H9 (cell line): ENCODE measurements at regions not wholly inside any gene's neighbourhood (a gene's known extent, or its start where the extent isn't known, plus 50 kb on each side); places are given as distances from the start of the nearest gene placed in this dataset.

Source experiments
- DNase-seq: peaks from one replicate; pipeline ENCODE4 v3.0.0-alpha.2; 2017
- H2AFZ ChIP-seq: one replicate; pipeline ENCODE4 v1.6.1; 2013; ENCODE audit warnings: mild to moderate bottlenecking, low read length, control low read depth, moderate library complexity
- H2AK5ac ChIP-seq: 2 replicates; pipeline ENCODE4 v1.6.1; 2013; ENCODE audit warnings: low read length, control low read depth, mixed read lengths; ENCODE audit not compliant: insufficient read length
- H2BK120ac ChIP-seq: one replicate; pipeline ENCODE4 v1.6.1; 2013; ENCODE audit warnings: low read depth, mild to moderate bottlenecking, low read length, control low read depth, inconsistent platforms; ENCODE audit not compliant: poor library complexity, severe bottlenecking
- H2BK12ac ChIP-seq: 2 replicates; pipeline ENCODE4 v1.6.1; 2013; ENCODE audit warnings: low read length, control low read depth, mixed read lengths, low read depth; ENCODE audit not compliant: insufficient read length
- H2BK15ac ChIP-seq: 2 replicates; pipeline ENCODE4 v1.6.1; 2013; ENCODE audit warnings: low read depth, low read length, control low read depth
- H2BK20ac ChIP-seq: one replicate; pipeline ENCODE4 v1.6.1; 2013; ENCODE audit warnings: low read depth, mild to moderate bottlenecking, low read length, control low read depth, inconsistent platforms; ENCODE audit not compliant: poor library complexity, severe bottlenecking
- H2BK5ac ChIP-seq: 2 replicates; pipeline ENCODE4 v1.6.1; 2013; ENCODE audit warnings: low read length, control low read depth, mixed read lengths; ENCODE audit not compliant: insufficient read length
- H3K14ac ChIP-seq: 2 replicates; pipeline ENCODE4 v1.6.1; 2013; ENCODE audit warnings: low read length, control low read depth; ENCODE audit not compliant: insufficient read depth
- H3K18ac ChIP-seq: 2 replicates; pipeline ENCODE4 v1.6.1; 2013; ENCODE audit warnings: low read depth, mild to moderate bottlenecking, mixed read lengths, low read length, control low read depth; ENCODE audit not compliant: insufficient read length
- H3K23ac ChIP-seq: 2 replicates; pipeline ENCODE4 v1.6.1; 2013; ENCODE audit warnings: low read length, control low read depth, mixed read lengths, low read depth; ENCODE audit not compliant: insufficient read length
- H3K23me2 ChIP-seq: 2 replicates; pipeline ENCODE4 v1.6.1; 2013; ENCODE audit warnings: low read depth, mild to moderate bottlenecking, mixed read lengths, low read length, control low read depth; ENCODE audit not compliant: insufficient read length, poor library complexity, severe bottlenecking
- H3K27ac ChIP-seq: 2 replicates; pipeline ENCODE4 v1.5.1; 2013; ENCODE audit warnings: low read length, control low read depth, mixed read lengths, low read depth; ENCODE audit not compliant: insufficient read length
- H3K27me3 ChIP-seq: 2 replicates; pipeline ENCODE4 v1.6.1; 2013; ENCODE audit warnings: low read length, control low read depth, inconsistent platforms; ENCODE audit not compliant: insufficient read depth
- H3K4ac ChIP-seq: 2 replicates; pipeline ENCODE4 v1.6.1; 2013; ENCODE audit warnings: low read depth, mild to moderate bottlenecking, control low read depth, inconsistent platforms, low read length, moderate library complexity
- H3K4me1 ChIP-seq: 2 replicates; pipeline ENCODE4 v1.6.1; 2013; ENCODE audit warnings: low read length, control low read depth, inconsistent platforms; ENCODE audit not compliant: insufficient read depth
- H3K4me2 ChIP-seq: 2 replicates; pipeline ENCODE4 v1.6.1; 2013; ENCODE audit warnings: low read length, control low read depth, mixed read lengths; ENCODE audit not compliant: insufficient read length, insufficient read depth
- H3K56ac ChIP-seq: 2 replicates; pipeline ENCODE4 v1.6.1; 2013; ENCODE audit warnings: low read depth, mild to moderate bottlenecking, mixed read lengths, low read length, control low read depth; ENCODE audit not compliant: insufficient read length
- H3K79me1 ChIP-seq: 2 replicates; pipeline ENCODE4 v1.6.1; 2013; ENCODE audit warnings: low read depth, mild to moderate bottlenecking, moderate library complexity, low read length, control low read depth, inconsistent platforms; ENCODE audit not compliant: insufficient read depth, poor library complexity, severe bottlenecking
- H3K79me2 ChIP-seq: 2 replicates; pipeline ENCODE4 v1.6.1; 2013; ENCODE audit warnings: low read length, control low read depth, inconsistent platforms; ENCODE audit not compliant: insufficient read depth
- H3K9ac ChIP-seq: 2 replicates; pipeline ENCODE4 v1.6.1; 2013; ENCODE audit warnings: low read length, control low read depth, mixed read lengths; ENCODE audit not compliant: insufficient read length; ENCODE audit errors: extremely low read depth
- H3K9me3 ChIP-seq: one replicate; pipeline ENCODE4 v1.6.1; 2013; ENCODE audit warnings: low read depth, low read length, inconsistent platforms; ENCODE audit not compliant: control insufficient read depth
- H3T11ph ChIP-seq: one replicate; pipeline ENCODE4 v1.6.1; 2013; ENCODE audit warnings: mild to moderate bottlenecking, low read length, control low read depth, inconsistent platforms
- H4K20me1 ChIP-seq: one replicate; pipeline ENCODE4 v1.6.1; 2013; ENCODE audit not compliant: control insufficient read depth, insufficient read length, insufficient read depth
- H4K5ac ChIP-seq: 2 replicates; pipeline ENCODE4 v1.6.1; 2013; ENCODE audit warnings: low read depth, mild to moderate bottlenecking, mixed read lengths, low read length, control low read depth; ENCODE audit not compliant: insufficient read length
- H4K8ac ChIP-seq: replicated peaks from 2 replicates; pipeline ENCODE4 v1.6.1; 2013; ENCODE audit warnings: low read length, control low read depth, mixed read lengths, low read depth; ENCODE audit not compliant: insufficient read length
- H4K91ac ChIP-seq: 2 replicates; pipeline ENCODE4 v1.6.1; 2013; ENCODE audit warnings: low read depth, mild to moderate bottlenecking, moderate library complexity, mixed read lengths, low read length, control low read depth; ENCODE audit not compliant: insufficient read length
- H3K27ac Mint-ChIP-seq, 3 experiments: 2 replicates in 2 of 3; 3 replicates in 1 of 3; pipeline ENCODE4 v1.8.0; 2020 to 2021; ENCODE audit warnings: mixed read lengths in 3 of 3, mild to moderate bottlenecking in 1 of 3, moderate library complexity in 1 of 3
- H3K27me3 Mint-ChIP-seq: 2 replicates; pipeline ENCODE4 v1.8.0; 2021; ENCODE audit warnings: low read depth, mild to moderate bottlenecking, moderate library complexity, mixed read lengths
- H3K36me3 Mint-ChIP-seq, 3 experiments: 2 replicates in 2 of 3; 3 replicates in 1 of 3; pipeline ENCODE4 v1.8.0; 2020 to 2021; ENCODE audit warnings: low read depth in 3 of 3, mixed read lengths in 3 of 3; ENCODE audit not compliant: insufficient read depth in 1 of 3
- H3K4me1 Mint-ChIP-seq, 2 experiments: 2 replicates each; pipeline ENCODE4 v1.8.0; 2020; ENCODE audit warnings: mixed read lengths in 2 of 2
- H3K4me3 Mint-ChIP-seq, 2 experiments: 2 replicates in 1 of 2; 3 replicates in 1 of 2; pipeline ENCODE4 v1.8.0; 2020 to 2021; ENCODE audit warnings: mild to moderate bottlenecking in 2 of 2, mixed read lengths in 2 of 2, moderate library complexity in 1 of 2
- H3K9me3 Mint-ChIP-seq, 2 experiments: 2 replicates in 1 of 2; 3 replicates in 1 of 2; pipeline ENCODE4 v1.8.0; 2020; ENCODE audit warnings: mild to moderate bottlenecking in 2 of 2, mixed read lengths in 2 of 2, moderate library complexity in 1 of 2
- WGBS: extraction: QIAGEN DNeasy Blood & Tissue Kit; methylation state at CpG from one replicate; pipeline ENCODE4 v1.1.7; 2013; ENCODE audit warnings: missing lambda C conversion rate, low lambda C conversion rate, mixed read lengths; ENCODE audit not compliant: insufficient read length; ENCODE audit errors: extremely low coverage; 5-methylcytosine and 5-hydroxymethylcytosine counted together
- TF ChIP-seq, protein P1 (sequence below): fragments of 200-600 bp; sonication (generic); conservative IDR thresholded peaks from 3 replicates; pipeline ENCODE4 v1.8.0; 2021; ENCODE audit warnings: antibody characterized with exemption, mild to moderate bottlenecking

DNA sequence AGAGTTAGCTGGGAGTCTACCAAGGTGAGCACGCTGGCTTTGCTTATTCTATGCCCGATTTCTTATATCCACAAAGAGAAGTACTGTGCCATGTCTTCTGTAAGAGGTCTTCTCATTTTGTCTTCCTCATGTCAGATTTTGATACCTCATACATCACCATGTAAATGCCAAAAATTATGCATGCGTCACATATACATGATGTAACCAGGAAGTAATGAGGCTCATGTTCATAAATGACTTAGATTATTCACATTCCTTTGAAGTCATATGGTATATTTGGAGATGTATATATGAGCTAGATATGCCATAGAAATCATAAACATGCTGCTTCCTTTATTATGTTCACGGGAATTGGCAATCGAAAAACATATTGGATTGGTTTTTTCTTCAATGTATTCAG lies 97.7 kb upstream of the CELF2 start:
- Mint-ChIP-seq H3K4me1 (peaks cover 0 to 5% of the 10 kb centered on the region in 2 experiments; a peak in 1 of 4 replicates), H3K36me3 (no peaks in the 10 kb centered on the region), H3K27ac (no peak overlapping the region), H3K4me3 (no peak overlapping the region), H3K9me3 (no peaks in the 10 kb centered on the region), H3K27me3 (no peaks in the 10 kb centered on the region)
- Histone ChIP-seq H3K9me3 (no peaks in the 10 kb centered on the region), H3K79me1 (no peaks in the 10 kb centered on the region), H3K23ac (no peak overlapping the region), H3K4ac (no peak overlapping the region), H3K4me2 (no peak overlapping the region), H2AK5ac (no peak overlapping the region), H4K91ac (no peak overlapping the region), H3K14ac (no peak overlapping the region), H3T11ph (no peak overlapping the region), H4K20me1 (no peaks in the 10 kb centered on the region), H3K18ac (no peak overlapping the region), H2BK20ac (no peak overlapping the region), H4K8ac (no peak overlapping the region), H3K9ac (no peak overlapping the region), H2BK15ac (no peak overlapping the region), H3K79me2 (no peaks in the 10 kb centered on the region), H3K27ac (no peak overlapping the region), H4K5ac (no peak overlapping the region), H3K27me3 (no peaks in the 10 kb centered on the region), H3K4me1 (no peaks in the 10 kb centered on the region), H2AFZ (no peak overlapping the region), H2BK5ac (no peak overlapping the region), H3K56ac (no peak overlapping the region), H3K23me2 (no peaks in the 10 kb centered on the region), H2BK120ac (no peak overlapping the region), H2BK12ac (no peak overlapping the region)
- no CpG with 5 or more reads among the region's 5 CpGs for WGBS
- no peak for DNase-seq
- TF ChIP-seq, protein P1, sequence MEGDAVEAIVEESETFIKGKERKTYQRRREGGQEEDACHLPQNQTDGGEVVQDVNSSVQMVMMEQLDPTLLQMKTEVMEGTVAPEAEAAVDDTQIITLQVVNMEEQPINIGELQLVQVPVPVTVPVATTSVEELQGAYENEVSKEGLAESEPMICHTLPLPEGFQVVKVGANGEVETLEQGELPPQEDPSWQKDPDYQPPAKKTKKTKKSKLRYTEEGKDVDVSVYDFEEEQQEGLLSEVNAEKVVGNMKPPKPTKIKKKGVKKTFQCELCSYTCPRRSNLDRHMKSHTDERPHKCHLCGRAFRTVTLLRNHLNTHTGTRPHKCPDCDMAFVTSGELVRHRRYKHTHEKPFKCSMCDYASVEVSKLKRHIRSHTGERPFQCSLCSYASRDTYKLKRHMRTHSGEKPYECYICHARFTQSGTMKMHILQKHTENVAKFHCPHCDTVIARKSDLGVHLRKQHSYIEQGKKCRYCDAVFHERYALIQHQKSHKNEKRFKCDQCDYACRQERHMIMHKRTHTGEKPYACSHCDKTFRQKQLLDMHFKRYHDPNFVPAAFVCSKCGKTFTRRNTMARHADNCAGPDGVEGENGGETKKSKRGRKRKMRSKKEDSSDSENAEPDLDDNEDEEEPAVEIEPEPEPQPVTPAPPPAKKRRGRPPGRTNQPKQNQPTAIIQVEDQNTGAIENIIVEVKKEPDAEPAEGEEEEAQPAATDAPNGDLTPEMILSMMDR, result no peak
